ENCODE measurements at regions not wholly inside any gene's neighbourhood (a gene's known extent, or its start where the extent isn't known, plus 50 kb on each side); places are given as distances from the start of the nearest gene placed in this dataset.
"Not testable (repeated sequence)": the region's sequence is repeated elsewhere in the genome, so short reads cannot be mapped to it uniquely, and the experiment has no call there.

GRCh38 chr3:110687138-110687537 lies 384.5 kb upstream of the NECTIN3 start:
- no peak for DNase-seq (ENCODE audit: low spot score)

GRCh38 chr3:110697961-110698360 lies 373.7 kb upstream of the NECTIN3 start:
- DNase-seq (ENCODE audit: low spot score): no peak

GRCh38 chr3:110704332-110704731 lies 367.3 kb upstream of the NECTIN3 start:
- DNase-seq (ENCODE audit: low spot score): not testable (repeated sequence)

- no peak for DNase-seq (ENCODE audit: low spot score)
Observed at GRCh38 chr3:110708156-110708555, 363.5 kb upstream of the NECTIN3 start.

GRCh38 chr3:110710156-110710555 lies 361.5 kb upstream of the NECTIN3 start:
- no peak for DNase-seq (ENCODE audit: low spot score)

GRCh38 chr3:110710603-110711002 lies 361.0 kb upstream of the NECTIN3 start:
- no peak for DNase-seq (ENCODE audit: low spot score)

GRCh38 chr3:110711130-110711832 lies 360.3 kb upstream of the NECTIN3 start:
- DNase-seq (ENCODE audit: low spot score): no peak

- no peak for DNase-seq (ENCODE audit: low spot score)
Observed at GRCh38 chr3:110711851-110712516, 359.6 kb upstream of the NECTIN3 start.

GRCh38 chr3:110727056-110727455 lies 344.6 kb upstream of the NECTIN3 start:
- DNase-seq (ENCODE audit: low spot score): no peak

- no peak for DNase-seq (ENCODE audit: low spot score)
Observed at GRCh38 chr3:110731148-110731547, 340.5 kb upstream of the NECTIN3 start.

- no peak for DNase-seq (ENCODE audit: low spot score)
Observed at GRCh38 chr3:110732420-110732819, 339.2 kb upstream of the NECTIN3 start.

- DNase-seq (ENCODE audit: low spot score): no peak
Observed at GRCh38 chr3:110733045-110733444, 338.6 kb upstream of the NECTIN3 start.

GRCh38 chr3:110734524-110734923 lies 337.1 kb upstream of the NECTIN3 start:
- DNase-seq (ENCODE audit: low spot score): no peak

- no peak for DNase-seq (ENCODE audit: low spot score)
Observed at GRCh38 chr3:110736332-110736731, 335.3 kb upstream of the NECTIN3 start.

- DNase-seq (ENCODE audit: low spot score): no peak
Observed at GRCh38 chr3:110738531-110738930, 333.1 kb upstream of the NECTIN3 start.

GRCh38 chr3:110741891-110742290 lies 329.7 kb upstream of the NECTIN3 start:
- DNase-seq (ENCODE audit: low spot score): no peak

GRCh38 chr3:110743202-110743601 lies 328.4 kb upstream of the NECTIN3 start:
- no peak for DNase-seq (ENCODE audit: low spot score)

GRCh38 chr3:110743984-110744383 lies 327.6 kb upstream of the NECTIN3 start:
- DNase-seq (ENCODE audit: low spot score): no peak

- DNase-seq (ENCODE audit: low spot score): no peak
Observed at GRCh38 chr3:110744723-110745122, 326.9 kb upstream of the NECTIN3 start.

GRCh38 chr3:110749006-110749405 lies 322.6 kb upstream of the NECTIN3 start:
- no peak for DNase-seq (ENCODE audit: low spot score)

- DNase-seq (ENCODE audit: low spot score): no peak
Observed at GRCh38 chr3:110750201-110750600, 321.4 kb upstream of the NECTIN3 start.

- DNase-seq (ENCODE audit: low spot score): no peak
Observed at GRCh38 chr3:110752307-110752706, 319.3 kb upstream of the NECTIN3 start.

GRCh38 chr3:110753516-110753915 lies 318.1 kb upstream of the NECTIN3 start:
- DNase-seq (ENCODE audit: low spot score): no peak

All from kidney capillary endothelial cell (primary cell).